SK-N-SH (cell line): ENCODE measurements at regions not wholly inside any gene's neighbourhood (a gene's known extent, or its start where the extent isn't known, plus 50 kb on each side); places are given as distances from the start of the nearest gene placed in this dataset.

ENCODE experiments used
- CTCF ChIA-PET: fragments of 300-600, 350-600 bp; formaldehyde crosslinking; extraction: SDS; loops from one replicate; lab custom pipeline; 2021; lab: Yijun Ruan, JAX
- POLR2A ChIA-PET: fragments of 350-600 bp; sonication (Branson Sonifier 250); formaldehyde crosslinking; extraction: SDS; loops from one replicate; lab custom pipeline; 2020; ENCODE audit warnings: antibody characterized with exemption, inconsistent platforms; lab: Yijun Ruan, JAX
- DNase-seq: peaks from one replicate; pipeline ENCODE4 v3.0.0; 2012
- H2AFZ ChIP-seq: fragments of 200-600 bp; sonication (generic); 2 replicates; pipeline ENCODE4 v1.8.1; 2016; ENCODE audit warnings: antibody characterized with exemption, mild to moderate bottlenecking, low read depth
- H3F3A ChIP-seq: fragments of 200-600 bp; sonication (generic); replicated peaks from 2 replicates; pipeline ENCODE3; 2016; ENCODE audit warnings: antibody characterized with exemption, mild to moderate bottlenecking; ENCODE audit not compliant: insufficient read depth
- H3K27ac ChIP-seq, 2 experiments: fragments of 200-500 bp in 1 of 2; fragments of 200-600 bp in 1 of 2; sonication (Bioruptor generic) in 1 of 2; sonication (generic), shearing (Covaris generic) in 1 of 2; 2 replicates each; pipeline versions ENCODE4 v1.5.1 to v1.6.1; 2014 to 2016; ENCODE audit warnings: low read depth in 2 of 2, inconsistent platforms in 1 of 2, low read length in 1 of 2, mild to moderate bottlenecking in 1 of 2, mixed read lengths in 1 of 2
- H3K27me3 ChIP-seq: fragments of 200-600 bp; sonication (generic), shearing (Covaris generic); 2 replicates; pipeline ENCODE4 v1.6.1; 2016; ENCODE audit warnings: mixed run types; ENCODE audit not compliant: insufficient read depth
- H3K36me3 ChIP-seq, 2 experiments: fragments of 200-500 bp in 1 of 2; fragments of 200-600 bp in 1 of 2; sonication (Bioruptor generic) in 1 of 2; sonication (generic) in 1 of 2; replicated peaks in 1 of 2; 2 replicates each; pipeline versions ENCODE3 to v1.5.1; 2014 to 2016; ENCODE audit warnings: low read length in 1 of 2, mild to moderate bottlenecking in 1 of 2; ENCODE audit not compliant: insufficient read depth in 2 of 2, control insufficient read depth in 1 of 2
- H3K4me1 ChIP-seq, 2 experiments: fragments of 200-500 bp in 1 of 2; fragments of 200-600 bp in 1 of 2; sonication (Bioruptor generic) in 1 of 2; sonication (generic), shearing (Covaris generic) in 1 of 2; 2 replicates each; pipeline versions ENCODE4 v1.5.1 to v1.6.1; 2014 to 2016; ENCODE audit warnings: low read depth in 1 of 2, low read length in 1 of 2, mixed run types in 1 of 2; ENCODE audit not compliant: insufficient read depth in 2 of 2, control insufficient read depth in 1 of 2
- H3K4me2 ChIP-seq: fragments of 200-600 bp; sonication (generic), shearing (Covaris generic); 2 replicates; pipeline ENCODE4 v1.6.1; 2017; ENCODE audit warnings: mixed run types
- H3K4me3 ChIP-seq, 2 experiments: fragments of 200-500 bp in 1 of 2; fragments of 200-600 bp in 1 of 2; sonication (Bioruptor generic) in 1 of 2; sonication (generic), shearing (Covaris generic) in 1 of 2; 2 replicates each; pipeline versions ENCODE4 v1.5.1 to v1.8.1; 2014 to 2016; ENCODE audit warnings: low read depth in 2 of 2, inconsistent platforms in 1 of 2, low read length in 1 of 2, mild to moderate bottlenecking in 1 of 2, mixed read lengths in 1 of 2, moderate library complexity in 1 of 2
- H3K79me2 ChIP-seq: fragments of 200-600 bp; sonication (generic); 2 replicates; pipeline ENCODE4 v1.8.1; 2017; ENCODE audit warnings: mild to moderate bottlenecking; ENCODE audit not compliant: insufficient read depth
- H3K9ac ChIP-seq: fragments of 200-600 bp; sonication (generic); 2 replicates; pipeline ENCODE4 v1.6.1; 2017; ENCODE audit warnings: mixed run types
- H3K9me2 ChIP-seq: fragments of 200-600 bp; sonication (generic); 2 replicates; pipeline ENCODE4 v1.6.1; 2017; ENCODE audit warnings: mixed run types
- H3K9me3 ChIP-seq: fragments of 200-600 bp; sonication (generic); 2 replicates; pipeline ENCODE4 v1.6.1; 2017; ENCODE audit warnings: mixed run types, mild to moderate bottlenecking, moderate library complexity
- H4K20me1 ChIP-seq: fragments of 200-600 bp; sonication (generic); 2 replicates; pipeline ENCODE4 v1.6.1; 2017; ENCODE audit warnings: mild to moderate bottlenecking, mixed run types; ENCODE audit not compliant: insufficient read depth
- CHD2 ChIP-seq: fragments of 150-350 bp; IDR thresholded peaks from 2 replicates; pipeline ENCODE4 v1.6.1; 2018; ENCODE audit warnings: low read length; ENCODE audit not compliant: partially characterized antibody
- ELF1 ChIP-seq: IDR thresholded peaks from 2 replicates; pipeline ENCODE4 v1.4.0; 2012
- EP300 ChIP-seq, 2 experiments: IDR thresholded peaks; 2 replicates each; pipeline versions ENCODE4 v1.4.0 to v1.6.1; 2012; ENCODE audit warnings: borderline replicate concordance in 1 of 2, low read depth in 1 of 2, low read length in 1 of 2
- EZH2phosphoT487 ChIP-seq: fragments of 200-600 bp; sonication (generic); IDR thresholded peaks from 2 replicates; pipeline ENCODE4 v1.6.1; 2017; ENCODE audit warnings: low read depth, mixed run types, mild to moderate bottlenecking, antibody characterized with exemption, moderate library complexity, borderline replicate concordance
- FOSL2 ChIP-seq: IDR thresholded peaks from 2 replicates; pipeline ENCODE4 v1.4.0; 2012; ENCODE audit warnings: low read depth, mild to moderate bottlenecking, moderate library complexity, borderline replicate concordance
- FOXM1 ChIP-seq: IDR thresholded peaks from 2 replicates; pipeline ENCODE4 v1.4.0; 2012; ENCODE audit warnings: low read depth, mild to moderate bottlenecking
- GABPA ChIP-seq: IDR thresholded peaks from 2 replicates; pipeline ENCODE4 v1.4.0; 2012; ENCODE audit warnings: low read depth, mild to moderate bottlenecking
- JUND ChIP-seq: IDR thresholded peaks from 2 replicates; pipeline ENCODE4 v1.4.0; 2012
- MAX ChIP-seq: IDR thresholded peaks from 2 replicates; pipeline ENCODE4 v1.4.0; 2012; ENCODE audit warnings: low read depth
- MXI1 ChIP-seq: IDR thresholded peaks from 2 replicates; pipeline ENCODE4 v1.6.1; 2012; ENCODE audit warnings: mild to moderate bottlenecking, low read depth, low read length, improper control_type of control experiment
- NRF1 ChIP-seq: IDR thresholded peaks from 2 replicates; pipeline ENCODE4 v1.6.1; 2012; ENCODE audit warnings: low read depth, mild to moderate bottlenecking, low read length
- POLR2AphosphoS5 ChIP-seq: IDR thresholded peaks from 2 replicates; pipeline ENCODE4 v1.6.1; 2012; ENCODE audit warnings: low read depth, low read length
- RCOR1 ChIP-seq: fragments of 150-350 bp; IDR thresholded peaks from 2 replicates; pipeline ENCODE4 v1.6.1; 2017; ENCODE audit warnings: antibody characterized with exemption, low read length
- RFX5 ChIP-seq: IDR thresholded peaks from 2 replicates; pipeline ENCODE4 v1.6.1; 2012; ENCODE audit warnings: mild to moderate bottlenecking, improper control_type of control experiment, low read length
- SIN3A ChIP-seq: IDR thresholded peaks from 2 replicates; pipeline ENCODE4 v1.6.1; 2012; ENCODE audit warnings: low read depth, mild to moderate bottlenecking, low read length, moderate library complexity, borderline replicate concordance
- TAF1 ChIP-seq: IDR thresholded peaks from 2 replicates; pipeline ENCODE4 v1.6.1; 2012; ENCODE audit warnings: low read depth, mild to moderate bottlenecking, low read length, moderate library complexity, borderline replicate concordance
- WGBS: methylation state at CpG from one replicate; pipeline ENCODE4 v1.1.6; 2017; ENCODE audit warnings: low lambda C conversion rate; 5-methylcytosine and 5-hydroxymethylcytosine counted together
- TF ChIP-seq, protein P1 (sequence below): fragments of 150-350 bp; IDR thresholded peaks from 2 replicates; pipeline ENCODE4 v1.6.1; 2017; ENCODE audit warnings: antibody characterized with exemption, low read length, low read depth, borderline replicate concordance
- TF ChIP-seq, protein P2 (sequence below): IDR thresholded peaks from 2 replicates; pipeline ENCODE4 v1.4.0; 2012; ENCODE audit warnings: low read depth, borderline replicate concordance
- TF ChIP-seq, protein P3 (sequence below): fragments of 200-600 bp; sonication (generic); IDR thresholded peaks from 2 replicates; pipeline ENCODE4 v1.6.1; 2017; ENCODE audit warnings: antibody characterized with exemption, mild to moderate bottlenecking, moderate library complexity
- TF ChIP-seq, protein P4 (sequence below): IDR thresholded peaks from 2 replicates; pipeline ENCODE4; 2012

DNA sequence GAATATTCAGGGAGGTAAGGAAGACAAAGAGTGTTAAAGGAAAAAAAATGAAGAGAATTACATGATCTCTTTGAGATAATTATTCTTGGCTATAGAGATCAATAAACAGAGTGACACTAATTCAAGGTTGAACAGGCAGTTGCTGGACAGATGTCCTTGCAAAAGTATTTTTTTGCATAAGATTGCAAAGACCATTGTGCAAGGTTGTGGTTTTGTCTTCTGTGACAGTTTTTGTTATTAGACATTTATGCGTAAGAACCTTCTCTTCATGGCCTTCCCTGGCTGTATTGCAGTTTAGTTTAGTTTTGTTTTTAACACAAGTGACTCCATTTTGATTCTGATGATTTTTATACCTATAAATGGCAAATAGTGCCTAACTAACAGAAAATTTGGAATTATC lies 682.8 kb upstream of the ARPP21 start:
- ChIA-PET POLR2A (no interaction called here), CTCF (no interaction called here)
- Histone ChIP-seq H3K9me3 (no peaks in the 10 kb centered on the region), H3K4me3 (no peak overlapping the region), H3K27me3 (no peaks in the 10 kb centered on the region), H2AFZ (no peak overlapping the region), H3F3A (no peaks in the 10 kb centered on the region), H3K79me2 (no peaks in the 10 kb centered on the region), H3K9me2 (no peaks in the 10 kb centered on the region), H4K20me1 (no peaks in the 10 kb centered on the region), H3K36me3 (no peaks in the 10 kb centered on the region), H3K4me1 (no peaks in the 10 kb centered on the region), H3K27ac (no peak overlapping the region), H3K4me2 (no peak overlapping the region), H3K9ac (no peak overlapping the region)
- no peak for DNase-seq
- no peak for TF ChIP-seq TAF1
- no peak for TF ChIP-seq EZH2phosphoT487
- TF ChIP-seq GABPA = no peak
- TF ChIP-seq, protein P1, sequence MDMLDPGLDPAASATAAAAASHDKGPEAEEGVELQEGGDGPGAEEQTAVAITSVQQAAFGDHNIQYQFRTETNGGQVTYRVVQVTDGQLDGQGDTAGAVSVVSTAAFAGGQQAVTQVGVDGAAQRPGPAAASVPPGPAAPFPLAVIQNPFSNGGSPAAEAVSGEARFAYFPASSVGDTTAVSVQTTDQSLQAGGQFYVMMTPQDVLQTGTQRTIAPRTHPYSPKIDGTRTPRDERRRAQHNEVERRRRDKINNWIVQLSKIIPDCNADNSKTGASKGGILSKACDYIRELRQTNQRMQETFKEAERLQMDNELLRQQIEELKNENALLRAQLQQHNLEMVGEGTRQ = no peak
- no peak for TF ChIP-seq SIN3A
- TF ChIP-seq MAX = no peak
- 57% methylated on average over 1 of the region's 1 CpG for WGBS

DNA sequence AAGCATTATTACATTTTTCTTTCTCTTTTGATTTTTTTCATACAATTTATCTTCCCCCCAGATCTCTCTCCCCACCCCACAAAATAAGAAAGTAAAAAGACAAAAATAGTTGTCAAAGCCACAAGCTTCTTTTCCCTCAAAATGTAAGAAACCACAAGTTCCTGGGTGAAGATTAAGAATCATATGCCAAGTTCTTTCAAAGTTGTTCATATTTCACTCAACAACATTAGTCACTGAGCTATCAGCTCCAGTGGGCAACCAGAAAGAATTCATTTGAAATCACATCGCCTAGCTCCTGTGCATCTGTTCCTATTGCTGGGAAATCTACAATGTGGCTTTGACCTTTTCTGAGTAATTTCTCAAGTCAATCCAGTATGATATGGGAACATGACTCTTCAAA lies 681.6 kb upstream of the ARPP21 start:
- WGBS = 40% methylated on average over 1 of the region's 1 CpG
- DNase-seq = no peak
- no peaks in the 10 kb centered on the region for H3K79me2 ChIP-seq
- ChIA-PET CTCF (interaction anchor here (1.0 kb wide), 1 partner anchor 10 kb away, joined by 3 read pairs; no protein-coding TSS in a partner anchor), POLR2A (no interaction called here)
- no peak overlapping the region for H3K9ac ChIP-seq
- no peak overlapping the region for H3K27ac ChIP-seq
- no peaks in the 10 kb centered on the region for H3K9me2 ChIP-seq
- no peak overlapping the region for H3K4me3 ChIP-seq
- no peaks in the 10 kb centered on the region for H4K20me1 ChIP-seq
- no peaks in the 10 kb centered on the region for H3K4me1 ChIP-seq
- H3K27me3 ChIP-seq = no peaks in the 10 kb centered on the region
- H2AFZ ChIP-seq = no peak overlapping the region
- TF ChIP-seq, protein P2, sequence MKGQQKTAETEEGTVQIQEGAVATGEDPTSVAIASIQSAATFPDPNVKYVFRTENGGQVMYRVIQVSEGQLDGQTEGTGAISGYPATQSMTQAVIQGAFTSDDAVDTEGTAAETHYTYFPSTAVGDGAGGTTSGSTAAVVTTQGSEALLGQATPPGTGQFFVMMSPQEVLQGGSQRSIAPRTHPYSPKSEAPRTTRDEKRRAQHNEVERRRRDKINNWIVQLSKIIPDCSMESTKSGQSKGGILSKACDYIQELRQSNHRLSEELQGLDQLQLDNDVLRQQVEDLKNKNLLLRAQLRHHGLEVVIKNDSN = no peak
- TF ChIP-seq, protein P3, sequence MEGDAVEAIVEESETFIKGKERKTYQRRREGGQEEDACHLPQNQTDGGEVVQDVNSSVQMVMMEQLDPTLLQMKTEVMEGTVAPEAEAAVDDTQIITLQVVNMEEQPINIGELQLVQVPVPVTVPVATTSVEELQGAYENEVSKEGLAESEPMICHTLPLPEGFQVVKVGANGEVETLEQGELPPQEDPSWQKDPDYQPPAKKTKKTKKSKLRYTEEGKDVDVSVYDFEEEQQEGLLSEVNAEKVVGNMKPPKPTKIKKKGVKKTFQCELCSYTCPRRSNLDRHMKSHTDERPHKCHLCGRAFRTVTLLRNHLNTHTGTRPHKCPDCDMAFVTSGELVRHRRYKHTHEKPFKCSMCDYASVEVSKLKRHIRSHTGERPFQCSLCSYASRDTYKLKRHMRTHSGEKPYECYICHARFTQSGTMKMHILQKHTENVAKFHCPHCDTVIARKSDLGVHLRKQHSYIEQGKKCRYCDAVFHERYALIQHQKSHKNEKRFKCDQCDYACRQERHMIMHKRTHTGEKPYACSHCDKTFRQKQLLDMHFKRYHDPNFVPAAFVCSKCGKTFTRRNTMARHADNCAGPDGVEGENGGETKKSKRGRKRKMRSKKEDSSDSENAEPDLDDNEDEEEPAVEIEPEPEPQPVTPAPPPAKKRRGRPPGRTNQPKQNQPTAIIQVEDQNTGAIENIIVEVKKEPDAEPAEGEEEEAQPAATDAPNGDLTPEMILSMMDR = no peak
- TF ChIP-seq EP300 (IDR thresholded peaks at IDR 0.05; ENCODE audit: borderline replicate concordance in 1 of 2, low read depth in 1 of 2, low read length in 1 of 2) (no peak), CHD2 (no peak), MXI1 (no peak), POLR2AphosphoS5 (no peak), NRF1 (no peak), FOSL2 (no peak), RCOR1 (no peak), ELF1 (no peak), RFX5 (no peak), FOXM1 (no peak), JUND (no peak)
- TF ChIP-seq, protein P1 = no peak
- TF ChIP-seq, protein P4, sequence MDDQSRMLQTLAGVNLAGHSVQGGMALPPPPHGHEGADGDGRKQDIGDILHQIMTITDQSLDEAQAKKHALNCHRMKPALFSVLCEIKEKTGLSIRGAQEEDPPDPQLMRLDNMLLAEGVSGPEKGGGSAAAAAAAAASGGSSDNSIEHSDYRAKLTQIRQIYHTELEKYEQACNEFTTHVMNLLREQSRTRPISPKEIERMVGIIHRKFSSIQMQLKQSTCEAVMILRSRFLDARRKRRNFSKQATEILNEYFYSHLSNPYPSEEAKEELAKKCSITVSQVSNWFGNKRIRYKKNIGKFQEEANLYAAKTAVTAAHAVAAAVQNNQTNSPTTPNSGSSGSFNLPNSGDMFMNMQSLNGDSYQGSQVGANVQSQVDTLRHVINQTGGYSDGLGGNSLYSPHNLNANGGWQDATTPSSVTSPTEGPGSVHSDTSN = no peak
- H3F3A ChIP-seq = no peaks in the 10 kb centered on the region
- H3K4me2 ChIP-seq = no peak overlapping the region
- H3K9me3 ChIP-seq = no peaks in the 10 kb centered on the region
- no peaks in the 10 kb centered on the region for H3K36me3 ChIP-seq
